ENCODE measurements at regions not wholly inside any gene's neighbourhood (a gene's known extent, or its start where the extent isn't known, plus 50 kb on each side); places are given as distances from the start of the nearest gene placed in this dataset.
"Not testable (repeated sequence)": the region's sequence is repeated elsewhere in the genome, so short reads cannot be mapped to it uniquely, and the experiment has no call there.

- H3K9me3 ChIP-seq; H3K9ac ChIP-seq (ENCODE audit: low read depth in 2 of 2, low read length in 2 of 2); H3K36me3 ChIP-seq; H3K27me3 ChIP-seq; intact Hi-C loops (cut with DNase I); DNase-seq; H3K27ac ChIP-seq; H3K4me3 ChIP-seq; H3K4me1 ChIP-seq: not testable (repeated sequence)
These were observed 50.5 kb upstream of the PTPN20 start for GRCh38 chr10:46860753-46861152.
